CD4-positive, alpha-beta T cell (primary cell): ENCODE measurements at regions not wholly inside any gene's neighbourhood (a gene's known extent, or its start where the extent isn't known, plus 50 kb on each side); places are given as distances from the start of the nearest gene placed in this dataset.

Experiments used
- ATAC-seq: fragments of 200-7000 bp; cut with Tn5 transposase; one replicate; pipeline ENCODE4 v1.10.0; 2022; ENCODE audit warnings: mild to moderate bottlenecking; ENCODE audit not compliant: poor library complexity
- CTCF ChIA-PET: fragments of 350-600 bp; sonication (Branson Sonifier 250); formaldehyde crosslinking; loops from one replicate; lab custom pipeline; 2021; ENCODE audit warnings: antibody characterized with exemption, inconsistent platforms; lab: Charles Lee
- POLR2A ChIA-PET: fragments of 350-600 bp; sonication (Branson Sonifier 250); formaldehyde crosslinking; loops from one replicate; lab custom pipeline; 2021; ENCODE audit warnings: antibody characterized with exemption, inconsistent platforms; lab: Charles Lee
- DNase-seq, 14 experiments: peaks; one replicate each; pipeline ENCODE4 v3.0.0-alpha.2; 2013 to 2020; ENCODE audit warnings: mixed read lengths in 2 of 14
- H3K27ac ChIP-seq, 2 donors: one replicate each; pipeline versions ENCODE4 v1.5.1 to v1.7.0; 2013; ENCODE audit warnings: low read length in 2 of 2, low read depth in 1 of 2, mild to moderate bottlenecking in 1 of 2
- H3K27me3 ChIP-seq, 2 experiments: 1 replicate in 1 of 2; 2 replicates in 1 of 2; pipeline versions ENCODE4 v1.6.1 to v1.7.0; 2013; ENCODE audit warnings: low read length in 2 of 2, control low read depth in 1 of 2, mild to moderate bottlenecking in 1 of 2, moderate library complexity in 1 of 2; ENCODE audit not compliant: insufficient read depth in 2 of 2, control insufficient read depth in 1 of 2
- H3K36me3 ChIP-seq: one replicate; pipeline ENCODE4 v1.6.1; 2013; ENCODE audit warnings: low read length, control low read depth; ENCODE audit not compliant: insufficient read depth
- H3K4me1 ChIP-seq: one replicate; pipeline ENCODE4 v1.6.1; 2013; ENCODE audit warnings: low read length, control low read depth; ENCODE audit not compliant: insufficient read depth
- H3K4me3 ChIP-seq: one replicate; pipeline ENCODE4 v1.5.1; 2013; ENCODE audit warnings: mild to moderate bottlenecking, low read length, moderate library complexity
- H3K9me3 ChIP-seq, 2 experiments: 1 replicate in 1 of 2; 2 replicates in 1 of 2; pipeline versions ENCODE4 v1.6.1 to v1.7.0; 2013; ENCODE audit warnings: low read length in 2 of 2, mild to moderate bottlenecking in 2 of 2, control low read depth in 1 of 2, moderate library complexity in 1 of 2; ENCODE audit not compliant: control insufficient read depth in 1 of 2, insufficient read depth in 1 of 2
- H3K27ac Mint-ChIP-seq: one replicate; pipeline ENCODE4 v1.8.0; 2020; ENCODE audit warnings: mixed read lengths
- H3K27me3 Mint-ChIP-seq: one replicate; pipeline ENCODE4 v1.8.0; 2021; ENCODE audit warnings: mixed read lengths
- H3K36me3 Mint-ChIP-seq: one replicate; pipeline ENCODE4 v1.8.0; 2021; ENCODE audit warnings: low read depth, mixed read lengths
- H3K4me1 Mint-ChIP-seq: one replicate; pipeline ENCODE4 v1.8.0; 2021; ENCODE audit warnings: low read depth, mixed read lengths
- H3K4me3 Mint-ChIP-seq: one replicate; pipeline ENCODE4 v1.8.0; 2020; ENCODE audit warnings: mild to moderate bottlenecking, mixed read lengths
- H3K9me3 Mint-ChIP-seq: one replicate; pipeline ENCODE4 v1.8.0; 2020; ENCODE audit warnings: mixed read lengths
- CTCF ChIP-seq: fragments of 200-600 bp; IDR thresholded peaks from one replicate; pipeline ENCODE4 v1.8.0; 2022; ENCODE audit warnings: antibody characterized with exemption, mild to moderate bottlenecking
- intact Hi-C, 2 experiments: fragments of 100-400 bp; cut with DNase I in 1 of 2; cut with micrococcal nuclease in 1 of 2; formaldehyde crosslinking; loops; one replicate each; pipeline versions ENCODE4 v1.15.1 to v1.9.0; 2023 to 2025; cut with DNase I, micrococcal nuclease

- Histone ChIP-seq H3K27me3 (no peaks in the 10 kb centered on the region), H3K27ac (no peak overlapping the region), H3K9me3 (peaks cover 0 to 3% of the 10 kb centered on the region in 2 experiments), H3K36me3 (no peaks in the 10 kb centered on the region), H3K4me1 (no peaks in the 10 kb centered on the region), H3K4me3 (no peak overlapping the region)
- DNase-seq (no peak), ATAC-seq (no peak)
- Mint-ChIP-seq H3K27ac (no peak overlapping the region), H3K9me3 (no peaks in the 10 kb centered on the region), H3K27me3 (no peaks in the 10 kb centered on the region), H3K4me1 (no peaks in the 10 kb centered on the region), H3K4me3 (no peak overlapping the region), H3K36me3 (no peaks in the 10 kb centered on the region)
- POLR2A ChIA-PET = no interaction called here
- no peak for TF ChIP-seq CTCF
- CTCF ChIA-PET = no interaction called here
- intact Hi-C loops = no loop called here
Observed at GRCh38 chr5:13501176-13501575, 443.3 kb downstream of the DNAH5 start.

GRCh38 chr5:13498279-13498678, 446.2 kb downstream of the DNAH5 start:
- H3K27me3 ChIP-seq = no peaks in the 10 kb centered on the region
- ChIA-PET CTCF (no interaction called here), POLR2A (no interaction called here)
- H3K27ac ChIP-seq = no peak overlapping the region
- Mint-ChIP-seq H3K27me3 (no peaks in the 10 kb centered on the region), H3K4me3 (no peak overlapping the region), H3K36me3 (no peaks in the 10 kb centered on the region), H3K27ac (no peak overlapping the region), H3K4me1 (no peaks in the 10 kb centered on the region), H3K9me3 (no peaks in the 10 kb centered on the region)
- H3K36me3 ChIP-seq = no peaks in the 10 kb centered on the region
- no peak overlapping the region for H3K4me3 ChIP-seq
- no peak for DNase-seq
- peaks cover 0 to 10% of the 10 kb centered on the region in 2 experiments for H3K9me3 ChIP-seq
- H3K4me1 ChIP-seq = no peaks in the 10 kb centered on the region
- intact Hi-C loops = no loop called here
- TF ChIP-seq CTCF = no peak
- no peak for ATAC-seq

- Histone ChIP-seq H3K36me3 (no peaks in the 10 kb centered on the region), H3K27ac (no peak overlapping the region), H3K4me3 (no peak overlapping the region), H3K27me3 (no peaks in the 10 kb centered on the region), H3K4me1 (no peaks in the 10 kb centered on the region), H3K9me3 (peaks cover 0 to 4% of the 10 kb centered on the region in 2 experiments)
- intact Hi-C loops = no loop called here
- Mint-ChIP-seq H3K9me3 (peaks cover 9% of the 10 kb centered on the region), H3K4me3 (no peak overlapping the region), H3K4me1 (no peaks in the 10 kb centered on the region), H3K27ac (no peak overlapping the region), H3K27me3 (no peaks in the 10 kb centered on the region), H3K36me3 (no peaks in the 10 kb centered on the region)
- POLR2A ChIA-PET = no interaction called here
- no peak for TF ChIP-seq CTCF
- DNase-seq (no peak), ATAC-seq (no peak)
- CTCF ChIA-PET = no interaction called here
Observed at GRCh38 chr5:13488254-13488931, 456.1 kb downstream of the DNAH5 start.
